K562 (cell line): ENCODE measurements at regions not wholly inside any gene's neighbourhood (a gene's known extent, or its start where the extent isn't known, plus 50 kb on each side); places are given as distances from the start of the nearest gene placed in this dataset.

Experiments
- CBX1 ChIP-seq: sonication (generic); IDR thresholded peaks from 2 replicates; pipeline ENCODE4 v1.6.1; 2016; ENCODE audit warnings: antibody characterized with exemption, low read depth, mild to moderate bottlenecking
- CREB3L1 ChIP-seq: fragments of 450-650 bp; IDR thresholded peaks from 2 replicates; pipeline ENCODE4 v1.6.1; 2014; ENCODE audit warnings: low read depth, mild to moderate bottlenecking, moderate library complexity, borderline replicate concordance
- FOXM1 ChIP-seq, 2 experiments: fragments of 450-650 bp in 1 of 2; sonication (generic) in 1 of 2; formaldehyde crosslinking in 1 of 2; IDR thresholded peaks; 2 replicates each; pipeline versions ENCODE4 v1.6.1 to v1.9.0; 2017 to 2022; ENCODE audit warnings: low read depth in 2 of 2, mild to moderate bottlenecking in 2 of 2, missing genetic modification reagents in 1 of 2, moderate library complexity in 1 of 2
- HNRNPLL ChIP-seq: fragments of 200-400 bp; formaldehyde crosslinking; IDR thresholded peaks from 2 replicates; pipeline ENCODE4 v1.6.1; 2017; ENCODE audit warnings: low read length, low read depth, mild to moderate bottlenecking; ENCODE audit not compliant: poor library complexity, severe bottlenecking
- HOXB6 ChIP-seq: fragments of 250-450 bp; sonication (Bioruptor Pico); IDR thresholded peaks from 2 replicates; pipeline ENCODE4 v1.5.1; 2022; ENCODE audit warnings: mild to moderate bottlenecking, borderline replicate concordance
- MAFG ChIP-seq: fragments of 450-650 bp; conservative IDR thresholded peaks from 2 replicates; pipeline ENCODE4 v1.6.1; 2016; ENCODE audit warnings: missing genetic modification characterization, missing compliant biosample characterization
- MCM5 ChIP-seq: fragments of 450-650 bp; IDR thresholded peaks from 2 replicates; pipeline ENCODE4 v1.6.1; 2016; ENCODE audit warnings: low read depth
- POLR2AphosphoS5 ChIP-seq: IDR thresholded peaks from 2 replicates; pipeline ENCODE4 v1.6.1; 2011; ENCODE audit warnings: mild to moderate bottlenecking, low read depth, low read length, moderate library complexity; ENCODE audit not compliant: control insufficient read depth, insufficient read depth
- RAD21 ChIP-seq, 2 experiments: fragments of 250-450 bp in 1 of 2; fragments of 450-650 bp in 1 of 2; sonication (Bioruptor Pico) in 1 of 2; formaldehyde crosslinking in 1 of 2; IDR thresholded peaks in 1 of 2; conservative IDR thresholded peaks in 1 of 2; 2 replicates each; pipeline versions ENCODE4 v1.4.0 to v1.8.0; 2020 to 2022; ENCODE audit warnings: mild to moderate bottlenecking in 2 of 2, moderate library complexity in 1 of 2
- SIX5 ChIP-seq, 2 experiments: IDR thresholded peaks; 2 replicates each; pipeline ENCODE4 v1.6.1; 2011; ENCODE audit warnings: low read length in 2 of 2, borderline replicate concordance in 1 of 2, low read depth in 1 of 2, mild to moderate bottlenecking in 1 of 2, moderate library complexity in 1 of 2; ENCODE audit not compliant: insufficient read depth in 1 of 2
- ZBTB8A ChIP-seq: fragments of 450-650 bp; IDR thresholded peaks from 2 replicates; pipeline ENCODE4 v1.6.1; 2018; ENCODE audit warnings: mild to moderate bottlenecking, moderate library complexity; ENCODE audit not compliant: partially characterized antibody
- ZNF75A ChIP-seq: fragments of 450-650 bp; formaldehyde crosslinking; IDR thresholded peaks from 2 replicates; pipeline ENCODE4 v1.4.0; 2020; ENCODE audit warnings: mild to moderate bottlenecking

GRCh38 chr1:222370081-222370912 lies 177.6 kb downstream of the HHIPL2 start:
- no peak for TF ChIP-seq RAD21 (CRISPR knock-in tag; conservative IDR thresholded peaks at IDR 0.05 in 1 of 2, IDR thresholded peaks at IDR 0.05 in 1 of 2)
- TF ChIP-seq MCM5 = no peak
- TF ChIP-seq ZBTB8A = no peak
- no peak for TF ChIP-seq CREB3L1
- TF ChIP-seq HNRNPLL = no peak
- TF ChIP-seq POLR2AphosphoS5 = no peak
- TF ChIP-seq HOXB6 (CRISPR knock-in tag) = no peak
- TF ChIP-seq ZNF75A (CRISPR knock-in tag) = no peak
- no peak for TF ChIP-seq CBX1
- no peak for TF ChIP-seq FOXM1 (IDR thresholded peaks at IDR 0.05; ENCODE audit: low read depth)
- no peak for TF ChIP-seq FOXM1 (CRISPR knock-in tag; IDR thresholded peaks at IDR 0.05; ENCODE audit: low read depth)
- no peak for TF ChIP-seq SIX5 (IDR thresholded peaks at IDR 0.05; ENCODE audit: borderline replicate concordance in 1 of 2, insufficient read depth in 1 of 2, low read depth in 1 of 2, low read length in 2 of 2)
- no peak for TF ChIP-seq MAFG (tag)
